Ovary (tissue), 7 donors: ENCODE measurements at regions not wholly inside any gene's neighbourhood (a gene's known extent, or its start where the extent isn't known, plus 50 kb on each side); places are given as distances from the start of the nearest gene placed in this dataset.
"Not testable (repeated sequence)": the region's sequence is repeated elsewhere in the genome, so short reads cannot be mapped to it uniquely, and the experiment has no call there.

Source experiments
- DNase-seq, 5 donors: peaks; one replicate each; pipeline ENCODE4 v3.0.0-alpha.2; 2019 to 2020
- H3K27ac ChIP-seq, 2 donors: fragments of 200-600 bp; one replicate each; pipeline versions ENCODE4 v1.5.1 to v1.8.0; 2019 to 2022
- H3K27me3 ChIP-seq: fragments of 200-600 bp; one replicate; pipeline ENCODE4 v1.8.0; 2022
- H3K36me3 ChIP-seq: fragments of 200-600 bp; sonication (generic); one replicate; pipeline ENCODE4 v1.5.1; 2019
- H3K4me1 ChIP-seq: one replicate; pipeline ENCODE4 v1.8.1; 2013; ENCODE audit warnings: mild to moderate bottlenecking, moderate library complexity; ENCODE audit not compliant: insufficient read depth
- H3K4me3 ChIP-seq: fragments of 200-600 bp; sonication (generic); one replicate; pipeline ENCODE4 v1.5.1; 2017
- H3K9me3 ChIP-seq, 2 donors: fragments of 200-600 bp in 1 of 2; sonication (generic) in 1 of 2; one replicate each; pipeline versions ENCODE4 v1.5.1 to v1.8.1; 2013 to 2019; ENCODE audit warnings: mild to moderate bottlenecking in 1 of 2, moderate library complexity in 1 of 2
- CTCF ChIP-seq, 3 donors: fragments of 450-650 bp in 2 of 3; fragments of 200-600 bp in 1 of 3; IDR thresholded peaks; one replicate each; pipeline versions ENCODE4 v1.5.1 to v1.8.0; 2016 to 2022; ENCODE audit warnings: antibody characterized with exemption in 3 of 3, mild to moderate bottlenecking in 1 of 3
- EP300 ChIP-seq: sonication (generic); formaldehyde crosslinking; IDR thresholded peaks from one replicate; pipeline ENCODE4 v1.6.1; 2017; ENCODE audit warnings: antibody characterized with exemption
- POLR2A ChIP-seq: fragments of 450-650 bp; IDR thresholded peaks from one replicate; pipeline ENCODE4 v1.6.1; 2017; ENCODE audit warnings: antibody characterized with exemption, mild to moderate bottlenecking, moderate library complexity
- WGBS, 3 donors: extraction: QIAGEN DNeasy Blood & Tissue Kit in 1 of 3; methylation state at CpG; one replicate each; pipeline versions ENCODE4 v1.1.5 to v1.1.7; 2013 to 2017; 5-methylcytosine and 5-hydroxymethylcytosine counted together
- intact Hi-C, 4 donors: fragments of 100-400 bp; cut with DNase I; formaldehyde crosslinking; loops; one replicate each; pipeline versions ENCODE4 v1.11.0 to v1.15.1; 2022 to 2023
- donor health status: DM: no; HTN: no; CAD: no; lungs with moderate emphysema.
- donor health status: DM: no; HTN: no; CAD: no.
- donor health status: Bipolar disorder and iron deficiency.
- donor health status: DM: no; HTN: no; CAD: no.
- donor health status: DM: yes; HTN: yes; CAD: no.

- TF ChIP-seq CTCF (IDR thresholded peaks at IDR 0.05) (no peak), POLR2A (no peak), EP300 (no peak)
- Histone ChIP-seq H3K36me3 (no peaks in the 10 kb centered on the region), H3K4me3 (no peak overlapping the region), H3K4me1 (no peaks in the 10 kb centered on the region), H3K27ac (no peak overlapping the region), H3K9me3 (no peaks in the 10 kb centered on the region), H3K27me3 (no peaks in the 10 kb centered on the region)
- intact Hi-C loops: loop anchor here in 1 of 4 donors (10.0 kb wide), 1 partner anchor 911 kb away; no protein-coding TSS in a partner anchor
- DNase-seq: no peak
- WGBS, 3 donors: 73 to 84% (median 75%) methylated on average over 2 of the region's 2 CpGs
Observed at GRCh38 chr11:24206030-24206429, 290.8 kb upstream of the LUZP2 start.

GRCh38 chr11:24206511-24206910 is 290.3 kb upstream of the LUZP2 start:
- WGBS, 3 donors: 74 to 76% (median 75%) methylated on average over 1 of the region's 1 CpG
- Histone ChIP-seq H3K36me3 (no peaks in the 10 kb centered on the region), H3K4me1 (no peaks in the 10 kb centered on the region), H3K9me3 (no peaks in the 10 kb centered on the region), H3K27ac (no peak overlapping the region), H3K4me3 (no peak overlapping the region), H3K27me3 (no peaks in the 10 kb centered on the region)
- no peak for DNase-seq
- intact Hi-C loops: loop anchor here in 1 of 4 donors (10.0 kb wide), 1 partner anchor 912 kb away; no protein-coding TSS in a partner anchor
- TF ChIP-seq POLR2A (no peak), EP300 (no peak), CTCF (IDR thresholded peaks at IDR 0.05) (no peak)

- intact Hi-C loops: no loop called here
- H3K27me3 ChIP-seq: no peaks in the 10 kb centered on the region
- no peak overlapping the region for H3K4me3 ChIP-seq
- WGBS, 3 donors: 23 to 27% (median 25%) methylated on average over 1 of the region's 1 CpG
- no peaks in the 10 kb centered on the region for H3K9me3 ChIP-seq
- TF ChIP-seq CTCF (IDR thresholded peaks at IDR 0.05) (no peak), POLR2A (no peak), EP300 (no peak)
- H3K4me1 ChIP-seq: no peaks in the 10 kb centered on the region
- DNase-seq: no peak
- no peaks in the 10 kb centered on the region for H3K36me3 ChIP-seq
- no peak overlapping the region for H3K27ac ChIP-seq
Observed at GRCh38 chr11:24216488-24216887, 280.4 kb upstream of the LUZP2 start.

- H3K36me3 ChIP-seq, H3K27me3 ChIP-seq, H3K4me3 ChIP-seq, H3K4me1 ChIP-seq, DNase-seq, intact Hi-C loops, H3K27ac ChIP-seq, H3K9me3 ChIP-seq: not testable (repeated sequence)
- 87 to 93% (median 91%) methylated on average over 10 to 11 of the region's 11 CpGs for WGBS, 3 donors
Observed at GRCh38 chr11:24217319-24217718, 279.5 kb upstream of the LUZP2 start.

GRCh38 chr11:24225501-24225900 is 271.4 kb upstream of the LUZP2 start:
- intact Hi-C loops: no loop called here
- Histone ChIP-seq H3K27me3 (no peaks in the 10 kb centered on the region), H3K36me3 (no peaks in the 10 kb centered on the region), H3K27ac (no peak overlapping the region), H3K4me3 (no peak overlapping the region), H3K4me1 (no peaks in the 10 kb centered on the region), H3K9me3 (no peaks in the 10 kb centered on the region)
- 10 to 32% (median 16%) methylated on average over 1 of the region's 1 CpG for whole genome bisulfite sequencing, 3 donors
- TF ChIP-seq POLR2A (no peak), EP300 (no peak), CTCF (IDR thresholded peaks at IDR 0.05) (no peak)
- DNase-seq: no peak
